Fibroblast of peridontal ligament (primary cell): ENCODE measurements at regions not wholly inside any gene's neighbourhood (a gene's known extent, or its start where the extent isn't known, plus 50 kb on each side); places are given as distances from the start of the nearest gene placed in this dataset.
A peak's percentile ranks its signal among the peaks of the same experiment; 100 is the strongest.
"Not testable (repeated sequence)": the region's sequence is repeated elsewhere in the genome, so short reads cannot be mapped to it uniquely, and the experiment has no call there.

Experiments used
- DNase-seq: peaks from one replicate; pipeline ENCODE4 v3.0.0-alpha.2; 2010; ENCODE audit errors: extremely low read depth

DNA sequence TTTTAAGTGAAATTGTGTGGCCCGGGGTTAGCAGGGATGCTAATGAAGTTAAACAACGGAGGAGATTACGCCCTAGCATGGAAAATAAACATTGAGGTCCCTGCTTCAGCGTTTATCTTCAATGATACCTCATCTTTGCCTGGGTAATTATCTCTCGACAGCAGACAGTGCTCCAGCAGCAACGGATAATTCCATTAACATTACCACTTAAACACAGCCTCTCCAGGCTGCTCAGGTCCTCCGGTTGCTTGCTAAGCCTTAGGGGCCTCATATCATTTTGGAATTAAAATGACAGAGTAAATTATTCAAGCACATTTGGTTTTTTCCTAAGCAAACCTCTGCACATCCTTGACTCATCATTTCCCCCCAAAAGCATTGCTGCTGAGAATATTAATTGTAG lies 281.5 kb upstream of the KLF3 start:
- DNase-seq: no peak

DNA sequence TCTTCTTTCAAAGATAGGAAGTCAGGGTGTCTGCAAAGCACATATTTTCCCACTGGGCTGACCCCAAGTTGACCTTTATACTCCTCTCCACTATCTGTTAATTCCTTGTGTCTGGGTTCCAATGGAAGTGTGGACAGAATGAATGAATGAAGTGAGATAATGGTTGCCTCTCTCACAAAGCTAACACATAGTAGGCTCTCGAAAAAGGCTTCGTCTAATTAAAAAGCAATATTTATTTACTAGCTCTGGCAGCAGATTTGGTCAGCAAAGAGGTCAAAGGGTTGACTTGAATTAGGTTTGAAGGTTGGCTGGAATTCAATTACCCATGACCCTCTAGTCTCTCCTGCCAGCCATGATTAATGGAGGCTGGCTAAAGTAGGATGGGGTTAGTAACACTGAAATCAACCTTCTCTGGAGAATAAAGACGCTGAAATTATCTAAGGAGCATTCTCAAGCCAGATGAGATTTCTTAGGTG lies 280.3 kb upstream of the KLF3 start:
- DNase-seq: no peak

DNA sequence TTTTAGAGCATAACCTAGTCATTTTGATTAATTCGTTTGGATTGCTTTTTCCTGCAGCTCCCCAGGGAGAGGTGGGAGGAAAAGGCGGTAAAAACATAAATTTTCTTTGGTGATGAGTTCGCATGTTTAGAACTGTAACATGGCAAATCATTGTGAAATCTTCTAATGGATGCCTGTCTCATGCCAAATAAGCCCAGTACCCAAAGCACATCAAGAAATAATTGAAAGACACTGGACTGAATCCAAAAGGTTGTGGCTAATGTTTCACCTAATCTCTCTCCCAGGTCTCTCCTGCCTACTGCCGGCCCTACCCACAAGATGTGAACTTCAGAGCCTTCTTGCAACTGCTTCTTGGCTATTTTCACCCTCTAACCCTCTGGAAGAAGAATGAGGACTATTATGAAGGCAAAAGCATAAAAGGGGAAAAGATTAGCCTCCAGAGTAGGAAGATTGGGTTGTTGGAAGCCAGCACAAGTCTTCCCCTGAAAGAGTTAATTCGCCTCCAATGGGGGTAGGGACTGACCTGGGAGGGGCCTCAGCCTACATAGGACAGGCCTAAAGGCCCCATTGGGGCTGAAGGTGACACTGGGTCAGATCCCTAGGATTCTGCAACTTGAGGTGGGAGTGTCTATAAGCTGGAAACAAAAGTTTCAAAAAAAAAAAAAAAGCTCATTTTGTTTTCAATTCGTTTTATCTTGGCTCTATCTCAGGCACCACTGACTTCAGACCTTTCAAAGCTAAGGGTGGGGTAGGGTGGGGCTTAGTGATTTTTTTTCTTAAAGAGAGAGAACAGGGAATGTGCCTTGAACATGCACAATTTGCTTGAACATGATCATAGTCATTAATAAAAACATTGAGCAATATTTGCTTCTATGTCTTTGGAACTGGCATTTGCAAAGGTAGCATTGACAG lies 278.6 kb upstream of the KLF3 start:
- DNase-seq: no peak

DNA sequence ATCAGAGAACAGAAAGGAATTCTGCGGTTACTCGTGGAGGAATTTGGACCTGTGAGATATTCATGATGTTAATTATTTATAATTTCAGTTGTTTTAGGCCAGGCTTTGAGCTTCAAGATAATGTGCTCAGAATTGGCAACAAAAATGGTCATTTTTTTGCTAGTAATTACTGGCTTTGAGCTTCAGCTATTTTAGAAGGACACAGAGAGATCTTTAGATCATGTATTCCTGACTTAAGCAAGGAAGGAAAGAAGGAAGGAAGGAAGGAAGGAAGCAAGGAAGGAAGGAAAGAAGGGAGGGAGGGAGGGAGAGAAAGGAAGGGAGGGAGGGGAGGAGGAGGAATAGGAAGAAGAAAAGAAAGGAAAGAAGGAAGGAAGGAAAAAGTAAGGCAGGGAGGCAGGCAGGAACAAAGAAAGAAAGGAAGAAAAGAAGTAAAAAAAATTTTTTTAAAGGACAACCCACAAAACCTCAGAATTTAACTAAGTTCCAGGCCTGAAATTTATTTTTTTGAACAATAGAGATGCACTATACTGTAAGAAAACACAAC lies 277.9 kb upstream of the KLF3 start:
- DNase-seq: no peak

DNA sequence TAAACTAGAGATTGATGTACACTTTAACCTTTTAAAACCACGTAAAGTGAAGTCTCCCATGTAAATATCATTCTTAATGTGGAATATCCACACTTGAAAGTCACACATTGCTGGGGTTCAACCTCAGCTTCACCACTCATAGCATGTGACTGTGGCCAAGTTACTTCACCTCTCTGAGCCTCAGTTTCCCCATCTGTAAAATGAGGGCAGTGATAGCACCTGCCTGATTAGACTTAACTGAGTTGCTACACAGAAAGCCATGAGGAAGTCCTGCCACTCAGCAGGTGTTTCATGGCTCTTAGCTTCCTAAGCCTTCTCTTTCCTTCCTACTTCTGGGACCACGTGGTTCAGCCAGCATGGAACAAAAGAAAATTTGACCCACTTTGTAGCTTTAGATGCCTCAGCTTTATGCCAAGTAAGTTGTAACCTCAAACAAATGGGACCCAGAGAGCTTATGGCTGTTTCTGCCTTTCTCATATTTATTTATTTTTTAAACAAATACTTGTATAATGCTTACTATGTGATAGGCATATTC lies 277.3 kb upstream of the KLF3 start:
- DNase-seq: no peak

DNA sequence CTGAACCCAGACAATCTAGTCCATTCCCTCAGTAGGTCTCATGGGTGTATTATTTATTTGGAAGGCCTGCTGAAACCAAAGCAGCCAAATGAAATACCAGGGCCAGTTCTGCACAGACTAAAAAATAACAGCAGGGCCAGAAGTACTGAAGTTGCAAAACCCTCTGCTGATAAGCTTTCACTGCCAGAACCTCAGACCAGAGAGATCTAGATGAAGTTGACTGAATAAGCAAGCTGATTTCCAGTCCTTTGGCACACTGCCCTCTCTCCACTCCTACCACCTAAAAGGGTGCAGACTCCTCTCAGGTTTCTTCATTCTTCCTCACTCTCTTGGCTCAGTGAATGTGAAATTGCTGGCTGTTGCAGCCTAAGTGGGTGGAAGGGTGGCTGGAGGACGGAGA lies 276.7 kb upstream of the KLF3 start:
- peak; percentile 87 for DNase-seq

DNA sequence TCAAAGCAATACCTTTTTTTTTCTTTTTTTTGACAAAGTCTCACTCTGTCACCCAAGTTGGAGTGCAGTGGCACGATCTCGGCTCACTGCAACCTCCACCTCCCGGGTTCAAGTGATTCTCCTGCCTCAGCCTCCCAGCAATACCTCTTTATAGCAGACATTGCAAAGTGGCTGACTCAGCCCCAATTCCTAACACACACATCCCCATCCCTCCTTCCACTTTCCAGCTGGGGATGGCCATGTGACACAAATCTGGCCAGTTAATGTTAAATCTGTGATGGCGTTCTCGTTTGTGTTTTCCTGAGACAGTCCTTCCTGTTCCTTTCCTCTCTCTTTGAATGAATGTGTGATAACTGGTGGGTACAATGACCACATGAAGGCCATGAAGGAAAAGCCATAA lies 276.2 kb upstream of the KLF3 start:
- no peak for DNase-seq

DNA sequence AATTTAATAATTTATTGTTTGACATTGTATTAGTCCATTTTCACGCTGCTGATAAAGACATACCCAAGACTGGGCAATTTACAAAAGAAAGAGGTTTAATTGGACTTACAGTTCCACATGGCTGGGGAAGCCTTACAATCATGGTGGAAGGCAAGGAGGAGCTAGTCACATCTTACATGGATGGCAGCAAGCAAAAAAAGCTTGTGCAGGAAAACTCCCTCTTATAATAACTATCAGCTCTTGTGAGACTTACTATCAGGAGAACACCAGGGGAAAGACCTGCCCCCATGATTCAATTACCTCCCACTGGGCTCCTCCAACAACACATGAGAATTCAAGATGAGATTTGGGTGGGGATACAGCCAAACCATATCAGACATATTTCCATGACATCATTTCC lies 275.1 kb upstream of the KLF3 start:
- DNase-seq: not testable (repeated sequence)

DNA sequence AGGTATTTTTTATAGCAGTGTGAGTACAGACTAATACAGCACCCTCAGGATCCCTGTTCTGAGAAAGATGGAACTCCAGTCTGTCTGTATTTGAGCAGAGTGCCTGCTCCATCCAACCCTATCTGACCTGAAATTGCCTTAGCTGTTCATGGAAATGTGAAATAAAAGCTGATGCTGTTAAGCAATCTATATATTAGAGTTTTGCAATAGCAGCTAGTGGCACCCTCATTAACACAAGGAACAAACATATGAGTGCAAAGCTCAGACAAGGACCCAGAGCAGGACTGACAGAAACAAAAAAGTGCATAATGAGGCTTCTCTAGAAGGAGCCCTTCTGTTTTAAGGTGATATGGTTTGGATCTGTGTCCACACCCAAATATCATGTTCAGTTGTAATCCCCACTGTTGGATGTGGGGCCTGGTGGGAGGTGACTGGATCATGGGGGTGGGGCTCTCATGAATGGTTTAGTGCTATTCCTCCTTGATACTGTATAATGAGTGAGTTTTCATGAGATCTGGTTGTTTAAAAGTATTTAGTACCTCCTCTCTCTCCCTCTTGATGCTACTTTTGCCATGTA lies 272.9 kb upstream of the KLF3 start:
- DNase-seq: no peak

DNA sequence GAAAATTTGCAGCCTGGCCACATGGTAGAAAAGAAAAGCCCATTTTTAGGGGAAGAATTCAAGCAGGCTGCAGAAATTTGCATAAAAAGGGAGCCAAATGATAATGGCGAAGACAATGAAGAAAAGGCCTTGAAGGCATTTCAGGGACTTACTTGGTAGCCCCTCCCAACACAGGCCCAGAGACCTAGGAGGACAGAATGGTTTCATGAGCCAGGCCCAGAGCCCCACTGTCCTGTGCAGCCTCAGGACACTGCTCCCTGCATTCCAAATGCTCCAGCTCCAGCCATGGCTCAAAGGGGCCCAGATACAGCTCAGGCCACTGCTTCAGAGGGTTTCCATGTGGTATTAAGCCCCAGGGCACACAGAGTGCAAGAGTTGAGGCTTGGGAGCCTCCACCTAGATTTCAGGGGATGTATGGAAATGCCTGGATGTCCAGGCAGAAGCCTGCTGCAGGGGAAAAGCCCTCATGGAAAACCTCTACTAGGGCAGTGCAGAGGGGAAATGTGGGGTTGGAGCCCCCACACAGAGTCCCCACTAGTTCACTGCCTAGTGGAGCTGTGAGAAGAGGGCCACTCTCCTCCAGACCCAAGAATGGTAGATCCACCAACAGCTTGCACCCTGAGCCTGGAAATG lies 271.7 kb upstream of the KLF3 start:
- DNase-seq: no peak

DNA sequence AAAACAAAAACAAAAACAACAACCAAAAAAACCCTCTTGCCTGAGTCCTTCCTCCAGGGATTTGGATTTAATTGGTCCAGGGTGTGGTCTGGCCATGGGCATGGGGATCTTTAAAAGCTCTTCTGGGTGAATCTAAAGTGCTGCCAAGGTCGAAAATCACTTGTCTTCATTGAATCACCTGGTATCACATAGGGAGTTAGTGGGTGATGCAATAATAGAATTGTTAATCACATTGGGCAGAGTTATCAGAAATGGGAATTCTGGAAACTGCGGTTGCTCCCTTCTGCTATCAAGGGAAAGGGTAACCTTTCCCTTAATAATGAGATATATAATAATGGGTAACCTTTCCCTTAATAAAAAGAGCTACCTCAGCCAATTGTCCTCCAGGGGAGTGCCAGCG lies 267.9 kb upstream of the KLF3 start:
- no peak for DNase-seq

DNA sequence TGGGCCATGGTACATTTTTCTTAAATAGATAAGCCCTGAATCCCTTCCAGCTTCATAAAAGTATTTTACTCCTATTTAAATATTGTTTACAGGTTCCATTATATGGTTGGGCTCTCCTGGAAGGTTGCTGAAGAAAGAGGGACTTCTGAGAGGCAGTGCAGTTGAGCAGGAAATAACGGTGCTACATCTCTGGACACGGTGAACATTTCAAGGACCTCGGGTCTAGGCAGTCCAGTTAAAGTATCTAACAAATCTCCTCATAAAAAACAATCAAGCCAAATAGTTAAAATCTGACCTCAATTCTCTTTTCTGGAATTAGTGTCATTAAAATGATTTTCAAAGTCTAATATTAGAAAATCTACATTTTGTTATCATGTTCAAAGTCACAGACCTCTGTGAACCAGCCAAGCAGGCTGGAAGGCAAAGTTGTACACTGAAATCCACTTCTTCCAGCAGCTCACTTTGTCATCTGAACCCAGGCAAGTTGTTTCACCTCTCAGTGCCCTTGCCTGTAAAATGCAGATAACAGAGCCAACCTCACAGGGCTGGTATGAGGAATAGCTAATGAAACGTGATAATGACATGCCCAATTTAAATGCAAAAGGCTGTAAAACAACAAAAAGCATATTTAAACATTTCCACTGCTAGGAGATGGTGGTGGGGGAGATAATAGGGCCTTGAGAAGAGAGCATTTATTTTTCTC lies 267.0 kb upstream of the KLF3 start:
- no peak for DNase-seq

DNA sequence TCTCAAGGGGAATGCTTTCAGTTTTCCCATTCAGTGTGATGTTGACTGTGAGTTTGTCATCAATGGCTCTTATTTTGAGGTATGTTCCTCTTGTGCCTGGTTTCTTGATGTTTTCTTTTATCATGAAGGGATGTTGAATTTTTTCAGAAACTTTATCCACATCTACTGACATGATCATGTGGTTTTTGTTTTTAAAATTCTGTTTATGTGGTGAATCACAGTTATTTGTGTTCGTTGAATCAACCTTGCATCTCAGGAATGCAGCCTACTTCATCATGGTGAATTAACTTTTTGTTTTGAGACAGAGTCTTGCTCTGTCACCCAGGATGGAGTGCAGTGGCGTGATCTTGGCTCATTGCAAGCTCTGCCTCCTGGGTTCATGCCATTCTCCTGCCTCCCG lies 263.1 kb upstream of the KLF3 start:
- peak; percentile 21 for DNase-seq

DNA sequence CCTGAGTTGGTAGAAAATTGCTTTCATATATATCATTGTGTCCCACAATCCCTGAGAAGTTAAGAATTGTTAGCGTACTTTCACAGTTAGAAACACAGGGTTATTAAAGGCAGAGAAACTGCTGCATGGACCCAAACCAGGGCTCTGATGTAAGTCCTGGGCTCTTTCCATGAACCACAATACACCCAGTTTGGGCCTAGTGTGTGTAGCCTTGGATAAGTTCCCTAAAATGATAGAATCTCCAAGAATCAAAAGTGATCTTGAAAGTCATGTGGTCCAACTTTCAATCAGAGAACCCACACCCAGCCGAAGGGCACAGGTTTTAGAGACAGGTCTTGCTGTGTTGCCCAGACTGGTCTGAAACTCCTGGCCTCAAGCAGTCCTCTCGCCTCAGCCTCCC lies 257.8 kb upstream of the KLF3 start:
- DNase-seq: peak; percentile 26

DNA sequence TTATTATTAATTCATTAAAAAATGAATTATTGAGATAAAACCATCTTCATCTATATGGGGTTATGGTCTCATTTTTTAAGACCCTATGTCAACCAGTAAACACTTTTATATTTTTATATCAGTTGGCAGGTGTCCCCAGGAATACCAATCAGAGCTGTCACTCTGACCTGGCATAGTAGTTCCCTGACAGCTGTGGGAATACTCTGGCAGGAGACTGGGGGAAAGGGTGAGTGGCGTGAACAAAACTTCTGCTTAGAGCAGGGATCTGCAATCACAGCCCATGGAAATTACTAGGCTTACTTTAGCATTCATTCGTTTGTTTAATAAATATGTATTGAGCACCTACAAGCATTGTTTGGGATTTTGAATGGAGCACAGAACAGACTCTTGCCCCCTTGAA lies 254.1 kb upstream of the KLF3 start:
- DNase-seq: no peak

DNA sequence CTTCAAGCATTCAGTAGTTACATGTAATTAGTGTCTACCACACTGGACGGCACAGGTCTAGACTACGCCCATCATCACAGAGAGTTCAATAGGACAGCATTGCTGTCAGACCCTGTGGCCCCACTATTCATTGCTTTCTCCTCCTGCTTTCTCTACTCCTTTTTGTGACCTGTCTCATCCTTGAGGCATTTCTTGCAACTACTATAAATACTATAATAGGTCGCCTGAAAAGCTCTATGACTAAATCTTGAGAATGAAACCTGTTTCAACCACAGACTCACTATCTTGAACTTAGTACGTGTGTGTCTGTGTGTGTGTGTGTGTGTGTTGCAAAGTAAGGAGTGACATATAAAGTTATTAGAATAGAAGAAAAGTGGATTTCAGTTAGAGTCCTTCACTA lies 252.9 kb upstream of the KLF3 start:
- no peak for DNase-seq

DNA sequence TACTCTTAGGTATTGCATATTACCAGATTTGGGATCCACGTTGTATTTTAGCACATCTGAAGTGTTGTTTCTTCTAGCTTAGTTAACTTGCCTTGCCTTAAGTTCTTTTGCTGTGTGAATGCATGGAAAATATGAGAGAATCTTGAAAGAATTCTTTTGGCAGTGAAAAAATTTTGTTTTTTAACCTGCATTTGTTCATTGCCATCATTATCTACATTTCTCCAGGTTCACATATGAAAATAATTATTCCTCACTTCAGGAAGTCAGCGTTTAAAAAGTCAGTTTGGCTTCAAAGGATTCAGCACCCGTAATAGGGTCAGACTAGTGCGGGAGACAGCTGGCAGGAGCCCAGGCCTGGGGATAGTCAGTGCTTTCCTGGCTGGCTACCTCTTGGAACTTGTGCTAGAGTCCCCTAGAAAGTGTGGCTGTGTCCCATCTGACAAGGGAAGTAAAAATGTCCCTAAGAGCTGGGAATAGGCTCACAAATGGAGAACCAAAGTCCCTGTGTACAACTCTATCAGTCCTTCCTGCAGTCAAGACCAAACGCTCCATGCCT lies 251.9 kb upstream of the KLF3 start:
- no peak for DNase-seq

DNA sequence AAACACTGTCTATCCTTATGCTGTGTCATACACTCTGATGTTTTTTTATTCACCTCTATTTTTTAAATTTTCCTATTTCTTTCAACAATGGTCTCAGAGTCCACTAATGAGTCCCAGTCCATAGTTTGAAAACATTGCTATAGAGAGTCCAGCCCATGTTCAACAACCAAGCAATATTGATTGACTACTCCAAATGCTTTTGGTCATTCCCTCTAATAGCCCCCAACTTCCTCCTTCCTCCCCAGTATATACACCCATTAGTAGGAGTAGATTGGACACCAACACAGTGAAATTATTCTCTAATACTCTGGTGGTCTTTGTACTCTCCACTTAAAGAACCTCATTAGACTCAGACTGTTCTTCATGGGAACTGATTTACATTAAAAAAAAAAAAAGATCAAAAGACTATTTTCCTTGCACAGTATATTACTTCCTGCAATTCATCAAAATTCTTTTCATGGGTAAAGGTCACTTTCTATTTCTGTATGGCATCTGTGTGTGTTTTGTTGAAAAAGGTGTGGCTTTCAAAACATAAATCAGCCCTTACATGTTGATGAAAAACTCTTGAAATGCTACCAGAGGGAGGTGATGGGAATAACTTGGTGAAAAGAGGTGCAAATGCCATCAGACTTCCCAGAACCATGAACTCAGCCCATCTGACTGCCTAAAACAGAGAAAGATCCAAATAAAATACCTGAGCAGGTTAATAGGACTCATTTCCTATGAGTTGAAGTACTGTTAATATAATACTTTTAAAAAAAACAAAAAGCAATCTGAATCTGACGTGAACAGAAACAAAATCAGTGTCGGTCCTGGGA lies 250.3 kb upstream of the KLF3 start:
- DNase-seq: no peak

DNA sequence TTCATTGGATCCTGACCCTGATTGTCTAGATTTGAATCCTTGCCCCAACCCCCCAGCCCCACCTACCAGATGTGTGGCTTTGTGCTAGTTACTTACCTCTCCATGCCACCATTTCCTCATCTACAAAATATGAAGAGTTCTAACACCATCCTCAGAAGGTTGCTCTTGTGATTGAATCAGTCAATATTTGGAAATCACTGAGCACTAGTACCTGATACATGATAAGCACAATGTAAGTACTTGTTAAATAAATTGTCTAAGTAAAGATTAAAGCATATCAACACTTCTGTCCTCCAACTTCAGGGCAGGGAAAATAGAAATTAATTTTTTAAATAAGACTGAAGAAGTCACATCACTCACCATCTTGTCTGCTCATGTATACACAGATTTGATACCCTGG lies 249.6 kb upstream of the KLF3 start:
- DNase-seq: no peak

DNA sequence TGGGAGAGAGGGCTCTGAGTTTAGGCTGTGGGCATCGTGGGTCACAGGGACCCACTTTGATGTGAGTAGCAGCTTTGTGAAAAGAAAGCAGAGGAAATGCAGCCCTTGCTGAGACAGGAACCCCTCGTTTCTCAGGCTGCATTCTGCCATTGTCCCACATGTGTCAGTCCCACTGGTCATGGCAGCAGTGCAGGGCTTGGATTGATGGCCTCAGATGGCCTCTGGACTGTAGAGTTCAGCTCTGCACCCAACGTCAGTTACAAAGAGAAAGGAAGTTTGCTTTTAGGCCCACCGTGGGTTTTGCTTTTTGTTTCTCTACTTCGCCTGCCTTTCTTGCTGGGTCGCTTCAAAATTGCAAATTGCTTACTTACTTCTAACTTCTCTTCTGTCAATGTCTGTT lies 248.3 kb upstream of the KLF3 start:
- DNase-seq: no peak
